Stimulated activated CD8-positive, alpha-beta memory T cell treated with anti-CD3 and anti-CD28 coated beads, Interleukin-2, amount 100 ng/mL, for 48 hours (primary cell): ENCODE measurements at regions not wholly inside any gene's neighbourhood (a gene's known extent, or its start where the extent isn't known, plus 50 kb on each side); places are given as distances from the start of the nearest gene placed in this dataset.

Experiments
- DNase-seq, 2 donors: peaks; one replicate each; pipeline ENCODE4 v3.0.0-alpha.2; 2020; ENCODE audit warnings: low read depth in 2 of 2

GRCh38 chr16:77592021-77592420 is 130.3 kb upstream of the NUDT7 start:
- DNase-seq, result no peak

- no peak for DNase-seq
These were observed 128.3 kb upstream of the NUDT7 start for GRCh38 chr16:77594057-77594456.

GRCh38 chr16:77594799-77595596 is 127.3 kb upstream of the NUDT7 start:
- no peak for DNase-seq

- DNase-seq, result no peak
These were observed 126.1 kb upstream of the NUDT7 start for GRCh38 chr16:77596261-77596660.

- DNase-seq, result no peak
These were observed 122.4 kb upstream of the NUDT7 start for GRCh38 chr16:77599793-77600415.

- DNase-seq, result no peak
These were observed 121.8 kb upstream of the NUDT7 start for GRCh38 chr16:77600555-77600954.

GRCh38 chr16:77603656-77604055 is 118.7 kb upstream of the NUDT7 start:
- no peak for DNase-seq

GRCh38 chr16:77610496-77610895 is 111.8 kb upstream of the NUDT7 start:
- DNase-seq, result no peak

GRCh38 chr16:77611386-77611785 is 110.9 kb upstream of the NUDT7 start:
- DNase-seq, result no peak

GRCh38 chr16:77612596-77612995 is 109.7 kb upstream of the NUDT7 start:
- no peak for DNase-seq

GRCh38 chr16:77613095-77613494 is 109.2 kb upstream of the NUDT7 start:
- no peak for DNase-seq

- no peak for DNase-seq
These were observed 104.8 kb upstream of the NUDT7 start for GRCh38 chr16:77617553-77617952.

GRCh38 chr16:77617996-77618395 is 104.3 kb upstream of the NUDT7 start:
- no peak for DNase-seq

GRCh38 chr16:77618951-77619350 is 103.4 kb upstream of the NUDT7 start:
- DNase-seq, result no peak

- DNase-seq, result no peak
These were observed 98.2 kb upstream of the NUDT7 start for GRCh38 chr16:77624085-77624484.

GRCh38 chr16:77636615-77637014 is 85.7 kb upstream of the NUDT7 start:
- no peak for DNase-seq

- no peak for DNase-seq
These were observed 84.4 kb upstream of the NUDT7 start for GRCh38 chr16:77637940-77638339.

GRCh38 chr16:77643176-77643575 is 79.1 kb upstream of the NUDT7 start:
- DNase-seq, result no peak

- no peak for DNase-seq
These were observed 76.5 kb upstream of the NUDT7 start for GRCh38 chr16:77645764-77646163.

- no peak for DNase-seq
These were observed 74.6 kb upstream of the NUDT7 start for GRCh38 chr16:77647726-77648125.

- DNase-seq, result no peak
These were observed 71.6 kb upstream of the NUDT7 start for GRCh38 chr16:77650761-77651160.

- DNase-seq, result no peak
These were observed 69.9 kb upstream of the NUDT7 start for GRCh38 chr16:77652399-77652798.

GRCh38 chr16:77657016-77657415 is 65.3 kb upstream of the NUDT7 start:
- no peak for DNase-seq

GRCh38 chr16:77660311-77660710 is 62.0 kb upstream of the NUDT7 start:
- no peak for DNase-seq
